ENCODE measurements at regions not wholly inside any gene's neighbourhood (a gene's known extent, or its start where the extent isn't known, plus 50 kb on each side); places are given as distances from the start of the nearest gene placed in this dataset.

DNA sequence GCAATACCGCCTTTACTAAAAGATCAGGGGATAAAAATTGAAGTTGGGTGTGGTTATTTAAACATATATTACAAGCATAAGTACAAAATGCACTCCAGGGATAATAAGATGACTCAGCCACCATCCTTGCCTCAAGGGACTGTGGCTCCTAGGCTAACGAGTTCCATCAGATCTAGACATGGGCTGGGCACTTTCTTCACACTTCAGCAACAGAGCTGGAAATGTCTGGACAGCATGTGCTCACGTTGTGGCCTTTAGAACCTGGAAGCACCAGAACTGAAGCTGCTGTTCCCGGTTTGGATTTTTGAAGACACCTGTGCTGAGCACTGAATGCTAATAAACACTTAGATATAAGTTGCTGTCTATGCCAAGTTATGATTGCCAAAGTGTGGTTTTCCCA, 384.2 kb upstream of the SALL3 start:
- DNase-seq (ENCODE audit: low read depth), result peak; percentile 36

DNA sequence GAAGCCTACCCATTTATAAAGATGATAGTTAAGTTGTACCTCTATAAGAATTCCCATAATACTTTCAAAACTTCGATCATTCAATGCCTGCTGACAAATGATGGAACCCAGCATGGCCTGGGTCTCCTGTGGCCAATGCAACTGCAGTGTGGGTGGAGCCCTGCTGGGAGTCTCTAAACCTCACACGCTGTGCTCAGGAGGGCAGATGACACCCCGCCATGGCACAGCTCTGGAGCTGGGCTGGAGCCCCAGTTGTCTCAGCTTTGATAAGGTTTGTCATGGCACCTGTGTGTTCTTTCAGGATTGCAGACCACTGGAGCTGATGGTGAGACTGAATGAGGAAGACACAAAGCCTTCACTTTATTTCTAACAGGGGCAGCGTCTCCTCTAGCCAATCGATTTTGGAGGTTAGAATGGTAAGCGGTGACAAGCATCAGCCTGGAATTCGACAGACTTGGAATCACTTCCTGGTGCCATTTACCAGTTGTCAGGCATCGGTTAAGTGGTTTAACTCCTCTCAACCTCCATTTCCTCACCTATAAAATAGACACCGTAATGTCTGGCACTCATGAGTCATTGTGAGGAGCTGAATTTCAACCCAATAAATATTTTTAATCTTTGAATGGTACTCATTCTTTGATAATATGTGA, 383.6 kb upstream of the SALL3 start:
- peak; percentile 36 for DNase-seq (ENCODE audit: low read depth)

DNA sequence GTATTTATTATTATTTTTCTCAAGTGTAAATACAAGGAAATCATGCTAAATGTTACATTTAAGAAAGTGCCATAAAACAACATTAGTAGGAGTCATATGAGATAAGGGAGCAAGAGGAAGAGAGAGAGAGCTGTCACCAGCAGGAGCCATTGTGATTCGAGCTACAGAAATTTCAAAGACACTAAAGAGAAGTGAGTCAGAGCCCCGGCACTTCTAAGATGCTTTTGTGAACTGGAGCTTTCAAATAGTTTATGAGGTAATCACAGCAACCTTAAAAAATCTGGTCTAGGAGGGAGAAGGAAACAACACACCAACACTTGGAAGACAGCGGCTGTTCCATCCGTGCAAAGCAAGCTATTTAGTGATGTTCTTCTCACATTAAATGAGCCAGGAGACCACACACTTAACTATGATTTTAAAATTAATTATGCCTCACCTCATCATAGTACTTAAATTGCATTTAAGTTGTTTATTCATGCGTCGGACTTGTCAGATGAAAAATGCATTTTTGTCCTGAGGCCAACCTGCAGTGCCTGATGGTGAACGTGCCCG, 382.7 kb upstream of the SALL3 start:
- peak; percentile 69 for DNase-seq (ENCODE audit: low read depth)

- DNase-seq (ENCODE audit: low read depth), result no peak
Observed at GRCh38 chr18:78601349-78601748, 378.3 kb upstream of the SALL3 start.

DNA sequence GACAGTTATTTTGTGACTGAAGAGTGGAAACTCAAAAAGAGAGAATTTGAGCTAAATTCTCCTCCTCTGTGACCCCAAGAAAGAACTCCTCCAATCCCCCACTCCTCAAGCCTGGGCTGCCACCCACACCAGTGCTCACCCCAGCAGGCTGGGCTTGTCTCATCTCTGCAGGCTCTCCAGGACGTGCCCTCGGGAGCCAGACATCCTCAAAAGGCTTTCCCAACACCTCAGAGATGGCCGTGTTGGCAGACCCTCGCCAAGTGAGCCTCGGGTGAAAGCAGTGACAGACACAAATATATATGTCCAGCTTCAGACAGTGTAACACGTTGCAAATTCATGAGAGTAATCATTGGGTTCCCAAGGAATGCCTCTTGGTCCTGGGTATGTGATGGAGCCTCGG, 377.7 kb upstream of the SALL3 start:
- DNase-seq (ENCODE audit: low read depth), result no peak

DNA sequence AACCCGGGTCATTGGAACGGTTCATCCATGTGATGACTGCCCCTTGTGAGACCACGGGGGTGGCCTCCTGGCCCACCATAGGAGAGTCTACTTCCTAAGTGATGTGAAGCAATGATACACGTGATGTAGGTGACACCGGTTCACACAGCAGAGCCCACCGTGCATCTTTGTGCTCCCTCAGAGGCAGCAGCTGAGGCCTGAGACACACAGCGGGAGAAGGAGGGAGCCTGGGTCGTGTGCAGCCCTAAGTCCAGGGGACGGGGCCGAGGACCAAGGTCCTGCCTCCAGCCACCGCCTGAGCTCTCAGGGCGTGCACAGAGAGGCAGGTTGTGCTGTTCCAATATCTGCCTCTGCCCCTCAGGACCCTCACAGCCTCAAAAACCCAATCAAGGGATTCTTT, 377.2 kb upstream of the SALL3 start:
- no peak for DNase-seq (ENCODE audit: low read depth)

DNA sequence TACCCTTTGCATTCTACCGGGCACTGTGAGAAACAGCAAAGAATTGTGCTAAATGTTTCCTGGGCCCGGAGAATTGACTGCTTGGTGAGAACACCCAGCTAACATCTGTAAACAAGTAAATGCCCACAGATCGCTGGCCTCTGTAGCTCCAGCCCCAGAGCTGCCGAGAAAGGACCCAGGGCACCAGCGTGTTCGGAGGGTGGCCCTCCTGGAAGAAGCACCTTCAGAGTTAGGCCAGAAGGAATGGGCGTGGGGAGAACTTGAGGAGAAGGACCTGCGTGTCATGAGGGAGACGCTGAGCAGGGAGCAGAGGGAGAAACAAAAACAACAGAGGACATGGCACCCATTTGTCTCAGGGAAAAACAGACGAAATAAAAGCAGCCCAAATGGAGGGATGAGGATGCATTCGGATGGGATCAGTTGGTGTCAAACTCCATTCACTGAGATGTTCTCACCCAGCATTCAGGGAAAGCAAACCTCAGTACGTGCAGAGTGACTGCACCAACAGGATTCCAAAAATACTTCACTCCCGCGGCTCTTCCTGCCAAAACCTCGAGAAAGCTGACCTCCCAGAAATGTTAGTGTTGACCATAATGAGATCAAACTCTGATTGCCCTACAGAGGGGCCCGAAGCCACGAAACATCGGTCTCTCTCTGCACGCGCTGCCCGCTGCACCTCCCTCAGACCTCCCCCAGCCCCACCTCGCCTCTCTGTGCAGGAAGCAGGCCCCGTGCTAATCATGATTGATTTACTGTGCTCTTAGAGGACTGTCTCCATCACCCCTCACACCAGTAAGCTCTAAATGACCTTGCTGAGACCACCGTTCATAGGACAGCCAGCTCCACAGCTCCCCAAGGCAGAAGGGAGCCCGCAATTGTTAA, 376.3 kb upstream of the SALL3 start:
- no peak for DNase-seq (ENCODE audit: low read depth)

- DNase-seq (ENCODE audit: low read depth), result no peak
Observed at GRCh38 chr18:78605255-78605654, 374.4 kb upstream of the SALL3 start.

- DNase-seq (ENCODE audit: low read depth), result peak; percentile 53
Observed at GRCh38 chr18:78607221-78607620, 372.4 kb upstream of the SALL3 start.

DNA sequence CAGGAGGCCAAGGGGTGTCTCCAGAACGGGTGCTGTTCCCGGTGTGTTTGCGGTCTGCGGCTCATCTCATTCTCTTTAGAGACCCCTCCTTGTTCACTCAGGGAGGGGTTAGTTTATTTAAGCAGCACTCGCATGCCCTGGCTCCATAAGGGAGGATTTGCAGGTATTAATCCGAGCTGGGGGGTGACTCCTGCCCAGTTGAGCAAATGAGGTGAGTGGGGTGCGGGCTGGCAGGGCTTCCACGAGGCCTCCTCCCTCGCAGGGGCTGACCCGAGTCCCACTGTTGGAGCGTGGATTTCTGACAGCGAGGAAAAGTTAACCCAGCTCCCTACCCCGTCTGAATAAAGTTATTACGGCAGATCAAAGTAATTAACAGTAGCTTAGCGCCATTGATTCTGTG, 371.8 kb upstream of the SALL3 start:
- DNase-seq (ENCODE audit: low read depth), result no peak

DNA sequence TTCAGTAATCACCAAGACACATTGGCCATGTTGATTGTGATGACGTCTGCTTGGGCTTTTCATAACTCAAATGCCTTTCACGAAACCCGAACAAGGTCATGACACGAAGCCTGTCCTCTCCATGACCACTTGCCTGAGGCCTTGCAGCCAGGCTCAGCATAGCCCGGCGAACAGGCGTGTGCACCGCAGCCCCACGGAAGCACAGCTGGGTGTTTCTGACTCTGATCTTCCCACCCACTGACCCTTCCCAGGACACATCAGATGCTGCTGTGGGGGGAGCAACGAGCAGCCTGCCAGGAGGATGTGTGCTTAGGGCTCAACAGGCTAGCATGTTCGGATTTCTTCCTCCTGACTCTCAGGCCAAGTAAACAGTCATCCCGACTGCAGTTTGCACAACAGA, 369.4 kb upstream of the SALL3 start:
- DNase-seq (ENCODE audit: low read depth), result no peak

DNA sequence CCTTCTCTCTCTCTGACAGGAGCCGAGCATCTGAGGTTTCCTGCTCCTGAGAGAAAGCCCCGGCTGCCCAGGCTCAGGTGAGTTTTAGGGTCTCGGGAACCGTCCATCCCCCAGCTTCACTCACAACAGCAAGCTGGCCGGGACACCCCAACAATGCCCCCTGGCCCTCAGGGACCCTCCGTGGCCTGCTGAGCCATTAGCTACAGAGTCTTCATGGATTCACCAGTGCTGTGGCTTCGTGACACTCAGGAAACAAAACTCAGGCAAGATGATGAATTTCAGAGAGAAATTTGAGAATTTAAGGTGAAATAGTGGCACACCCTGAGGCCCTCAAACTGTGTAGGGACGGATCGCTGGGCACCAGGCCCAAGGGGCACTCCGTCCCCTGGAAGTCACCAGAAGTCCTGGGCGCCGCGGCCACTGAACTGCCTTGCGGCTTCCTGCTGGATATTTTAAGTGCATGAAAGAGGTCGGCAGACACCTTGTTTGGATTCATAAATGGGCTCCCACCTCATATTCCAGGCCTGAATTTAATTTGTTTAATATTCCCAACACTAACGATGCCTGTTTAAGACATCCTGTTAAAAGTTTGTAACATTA, 368.3 kb upstream of the SALL3 start:
- DNase-seq (ENCODE audit: low read depth), result no peak

- no peak for DNase-seq (ENCODE audit: low read depth)
Observed at GRCh38 chr18:78611869-78612268, 367.7 kb upstream of the SALL3 start.

DNA sequence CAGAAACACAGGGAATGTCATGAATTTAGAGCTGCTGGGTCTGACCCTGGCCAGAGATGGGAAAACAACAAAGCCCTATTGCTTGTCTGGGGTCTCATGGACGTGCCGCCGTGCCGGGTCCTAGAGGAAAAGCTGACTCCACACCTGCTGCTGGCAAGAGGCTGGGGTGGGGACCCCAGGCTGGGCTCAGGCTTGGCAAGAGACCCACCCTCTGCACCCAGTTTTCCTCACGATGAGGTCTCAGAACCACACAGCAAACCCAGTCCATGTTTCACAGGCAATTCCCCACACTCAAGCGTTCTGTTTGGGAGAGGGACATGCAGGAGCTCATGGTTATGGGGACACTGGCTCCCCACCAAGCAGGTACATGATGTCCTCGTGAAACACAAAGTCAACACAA, 367.3 kb upstream of the SALL3 start:
- DNase-seq (ENCODE audit: low read depth), result no peak

DNA sequence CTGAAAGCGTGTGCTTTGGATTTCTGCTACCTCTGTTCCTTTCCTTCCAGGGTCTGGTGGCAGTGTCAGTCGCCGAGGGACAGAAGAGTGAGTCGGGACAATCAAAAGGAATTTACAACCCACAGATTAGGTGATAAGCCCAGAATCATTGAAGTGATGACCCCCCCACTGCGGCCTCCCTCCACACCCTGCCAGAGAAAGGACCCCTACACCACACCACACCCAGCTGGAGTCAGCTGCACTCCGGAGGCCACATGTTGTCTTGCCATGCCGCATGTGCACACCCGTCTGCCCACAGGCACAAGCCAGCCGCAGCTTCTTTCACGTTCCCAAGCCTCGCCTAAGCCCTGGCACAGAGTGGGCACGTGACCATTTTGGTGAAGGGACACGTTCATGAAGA, 366.8 kb upstream of the SALL3 start:
- DNase-seq (ENCODE audit: low read depth), result no peak

GRCh38 chr18:78618726-78619125, 360.9 kb upstream of the SALL3 start:
- DNase-seq (ENCODE audit: low read depth), result no peak

DNA sequence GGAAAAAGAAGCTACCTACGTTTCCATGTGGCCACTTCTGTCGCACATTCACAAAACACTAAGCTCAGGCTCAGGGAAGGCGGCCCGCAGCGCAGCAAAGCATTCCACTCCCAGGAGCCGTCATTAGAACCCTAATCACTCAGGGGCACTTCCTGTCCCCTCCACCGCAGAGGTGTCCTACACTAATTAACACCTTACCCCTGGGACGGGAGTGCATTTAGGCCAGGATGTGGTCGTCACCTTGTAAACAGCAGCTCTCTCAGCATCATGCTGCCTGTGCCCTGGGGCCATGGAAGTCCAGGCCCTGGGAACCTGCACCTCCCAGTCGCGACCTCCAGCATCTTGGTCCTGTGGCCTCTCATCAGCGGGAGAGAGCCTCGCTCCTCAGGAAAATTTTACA, 359.8 kb upstream of the SALL3 start:
- DNase-seq (ENCODE audit: low read depth), result peak; percentile 38

GRCh38 chr18:78620326-78620725, 359.3 kb upstream of the SALL3 start:
- DNase-seq (ENCODE audit: low read depth), result no peak

DNA sequence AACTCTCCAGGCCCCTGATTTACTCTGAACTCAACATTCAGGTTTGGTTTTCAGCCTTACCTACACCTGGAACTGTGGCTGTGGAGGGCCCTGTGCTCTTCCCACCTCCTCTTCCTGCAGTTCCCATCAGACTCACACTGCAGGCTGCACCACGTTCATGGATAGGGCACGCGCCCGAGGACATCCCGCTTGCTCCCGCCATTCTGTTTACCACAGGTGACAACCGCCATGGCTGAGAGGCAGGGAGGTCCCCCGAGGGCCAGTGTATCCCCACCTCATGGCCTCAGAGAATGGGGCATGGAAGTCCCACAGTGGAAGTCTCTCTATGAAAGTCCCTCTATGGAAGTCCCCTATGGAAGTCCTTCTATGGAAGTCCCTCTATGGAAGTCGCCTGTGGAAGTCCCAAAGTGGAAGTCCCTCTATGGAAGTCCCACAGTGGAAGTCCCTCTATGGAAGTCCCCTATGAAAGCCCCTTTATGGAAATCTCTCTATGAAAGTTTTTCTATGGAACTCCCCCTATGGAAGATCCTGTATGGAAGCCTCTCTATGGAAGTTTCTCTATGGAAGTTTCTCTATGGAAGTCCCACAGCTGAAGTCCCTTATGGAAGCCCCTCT, 358.4 kb upstream of the SALL3 start:
- no peak for DNase-seq (ENCODE audit: low read depth)

DNA sequence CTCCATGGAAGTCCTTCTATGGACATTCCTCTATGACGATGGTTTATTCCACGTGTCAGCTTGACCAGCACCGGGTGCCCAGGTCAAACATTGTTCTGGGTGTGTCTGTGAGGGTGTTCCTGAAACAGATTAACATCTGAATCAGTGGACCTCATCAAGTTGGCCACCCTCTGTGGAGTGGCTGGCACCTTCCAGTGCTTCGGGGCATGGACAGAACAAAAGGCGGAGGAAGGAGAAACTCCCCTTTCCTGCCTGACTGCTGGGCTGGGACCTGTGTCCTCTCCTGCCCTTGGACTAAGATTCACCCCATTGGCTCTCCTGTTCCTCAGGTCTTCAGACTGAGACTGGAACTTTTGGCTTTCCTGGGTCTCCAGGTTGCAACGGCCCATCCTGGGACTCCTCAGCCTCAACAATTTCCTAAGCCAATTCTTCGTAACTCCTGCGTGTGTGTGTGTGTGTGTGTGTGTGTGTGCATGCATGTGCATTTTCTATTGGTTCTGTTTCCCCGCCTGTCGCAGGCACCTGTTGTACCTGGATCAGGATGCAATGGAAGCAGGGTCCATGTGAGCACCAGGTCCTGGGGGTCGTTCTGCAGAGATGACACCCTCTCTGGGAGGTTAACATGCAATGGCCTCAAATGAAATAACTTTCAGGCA, 357.2 kb upstream of the SALL3 start:
- DNase-seq (ENCODE audit: low read depth), result no peak

GRCh38 chr18:78622907-78623541, 356.6 kb upstream of the SALL3 start:
- DNase-seq (ENCODE audit: low read depth), result no peak

Measured in Daoy (cell line).